HG02973 (cell line): ENCODE measurements at regions not wholly inside any gene's neighbourhood (a gene's known extent, or its start where the extent isn't known, plus 50 kb on each side); places are given as distances from the start of the nearest gene placed in this dataset.
"Not testable (repeated sequence)": the region's sequence is repeated elsewhere in the genome, so short reads cannot be mapped to it uniquely, and the experiment has no call there.

Experiments used
- ATAC-seq: cut with Tn5 transposase; IDR thresholded peaks from one replicate; pipeline ENCODE4 v1.9.1; 2021; ENCODE audit warnings: moderate library complexity; ENCODE audit not compliant: unreplicated experiment

DNA sequence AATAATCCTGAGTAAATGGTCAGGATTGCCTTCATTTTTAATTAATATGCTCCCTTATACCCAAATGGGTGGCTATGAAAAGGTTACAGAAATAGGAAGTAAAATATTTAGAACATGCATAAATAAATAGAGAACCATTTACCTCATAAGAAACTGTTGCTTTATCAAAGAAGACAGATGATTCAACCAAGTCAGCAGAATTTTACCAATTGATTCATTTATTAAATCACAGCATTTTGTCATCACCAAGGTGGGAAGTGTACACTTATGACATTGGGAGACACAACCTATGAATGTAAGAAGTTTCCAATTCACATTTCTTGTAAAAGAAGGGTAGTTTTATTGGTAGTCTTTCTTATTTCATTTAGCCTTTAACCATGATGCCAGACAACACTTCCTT is 870.3 kb upstream of the CHORDC1 start:
- ATAC-seq, result no peak

DNA sequence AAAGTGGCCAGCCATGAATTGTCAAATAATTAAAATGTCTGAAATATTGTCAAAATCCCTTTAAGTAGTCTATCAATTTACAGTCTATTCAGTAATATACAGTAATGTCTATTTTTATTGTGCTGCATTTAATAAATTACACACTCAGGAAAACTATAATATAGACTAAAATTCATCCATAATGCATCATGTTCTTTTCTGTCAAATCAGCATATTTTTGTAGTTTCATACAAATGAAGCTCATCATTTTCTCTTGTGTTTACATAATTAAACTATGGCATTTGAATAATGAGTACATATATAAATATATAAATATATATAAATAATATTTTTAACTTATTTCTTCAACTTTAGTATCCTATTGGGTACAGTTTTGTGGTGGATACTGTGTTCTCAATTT is 868.7 kb upstream of the CHORDC1 start:
- ATAC-seq, result no peak

DNA sequence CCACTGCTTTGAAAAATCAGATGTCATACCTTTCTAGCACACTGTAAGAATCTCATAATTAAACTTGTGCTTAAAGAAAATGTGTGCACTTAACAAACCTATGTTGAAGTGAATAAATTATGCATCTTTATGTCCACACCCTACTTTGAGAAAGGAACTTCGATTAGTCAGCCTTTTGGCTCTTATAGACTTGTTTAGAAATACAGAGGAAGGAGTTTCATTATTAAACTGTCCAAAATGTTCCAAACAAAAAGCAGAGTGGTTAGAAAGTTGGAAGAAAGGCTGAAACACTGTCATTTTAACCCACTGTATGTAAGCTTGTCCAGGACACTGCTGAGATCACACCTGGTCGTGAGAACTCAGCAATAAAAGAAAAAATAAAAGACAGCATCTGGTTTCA is 863.2 kb upstream of the CHORDC1 start:
- no peak for ATAC-seq

DNA sequence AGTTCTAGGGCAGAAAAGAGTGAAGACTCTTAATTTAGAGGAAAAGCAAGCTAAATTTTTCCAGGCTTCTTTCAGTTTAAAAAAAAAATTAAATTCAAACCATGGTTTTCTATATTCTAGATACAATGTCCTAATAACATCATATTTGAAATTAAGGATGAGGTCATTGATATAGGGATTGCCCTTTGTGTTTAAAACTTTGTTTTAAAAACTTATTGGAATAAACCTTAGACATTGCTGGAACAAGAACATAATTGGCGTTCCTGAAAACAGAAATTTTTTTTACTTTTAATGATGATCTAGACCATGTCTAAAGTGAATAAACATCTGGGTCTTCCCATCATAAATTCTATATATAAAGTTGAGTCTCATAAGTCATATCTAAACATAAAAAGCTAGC is 859.4 kb upstream of the CHORDC1 start:
- ATAC-seq, result no peak

GRCh38 chr11:91081440-91082043 is 858.7 kb upstream of the CHORDC1 start:
- ATAC-seq, result no peak

GRCh38 chr11:91078221-91078620 is 855.4 kb upstream of the CHORDC1 start:
- no peak for ATAC-seq

DNA sequence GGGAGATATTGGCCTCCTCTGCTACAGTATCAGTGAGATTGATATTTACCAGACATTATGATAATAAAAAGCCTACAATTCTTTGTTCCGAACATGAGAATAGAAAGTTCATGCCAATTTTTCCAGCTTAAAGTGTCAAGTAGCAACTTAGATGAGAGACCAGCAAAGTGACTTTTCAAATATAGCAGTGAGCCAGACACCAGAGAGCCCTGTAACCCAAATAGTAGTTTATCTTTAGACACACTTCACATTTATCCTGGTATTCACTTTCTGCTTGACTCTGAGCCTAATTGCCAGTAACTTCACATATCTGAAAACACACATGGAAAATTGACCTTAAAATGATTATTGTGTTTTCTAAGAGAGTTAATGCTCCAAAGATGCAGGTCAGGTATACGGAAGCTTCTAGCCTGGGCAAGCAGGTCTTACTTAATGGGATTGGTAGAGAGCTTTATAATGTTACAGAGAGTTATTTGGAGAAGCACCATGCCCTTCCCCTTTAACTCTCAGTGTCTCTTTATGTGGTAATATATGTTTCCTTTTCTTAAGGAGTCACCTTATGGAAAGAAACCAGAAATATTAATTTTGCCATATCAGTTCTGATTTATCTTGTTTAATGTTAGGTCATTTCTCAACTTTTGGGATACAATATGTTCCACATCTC is 852.3 kb upstream of the CHORDC1 start:
- ATAC-seq, result no peak

- no peak for ATAC-seq
Measured at GRCh38 chr11:91067666-91068065, 844.8 kb upstream of the CHORDC1 start.

DNA sequence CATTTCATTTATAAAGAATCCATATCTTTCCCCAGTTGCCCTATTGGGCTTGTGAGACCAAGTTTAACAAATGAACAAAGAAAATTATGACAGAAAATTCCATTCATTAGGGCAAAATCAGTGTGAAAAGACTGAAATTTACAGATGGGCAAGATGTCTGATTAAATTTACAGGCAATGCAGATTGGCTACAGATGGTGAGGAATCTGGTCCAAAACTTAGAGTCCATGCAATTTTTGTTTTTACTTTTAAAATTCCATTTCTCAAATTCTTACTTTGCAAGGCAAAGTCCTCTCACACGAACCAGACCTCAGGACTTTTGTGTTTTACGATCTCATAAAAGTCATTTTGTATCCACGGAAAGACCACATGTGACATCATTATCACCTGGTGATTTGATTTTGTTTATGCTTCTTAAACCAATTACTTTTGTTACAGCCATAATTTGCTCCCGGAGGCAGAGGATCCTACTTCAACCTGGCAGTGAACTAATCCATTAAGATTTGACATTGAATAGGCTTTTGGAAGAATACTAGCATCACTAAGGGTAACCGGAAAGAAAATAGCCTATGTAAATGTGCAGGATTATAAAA is 843.7 kb upstream of the CHORDC1 start:
- ATAC-seq, result no peak

DNA sequence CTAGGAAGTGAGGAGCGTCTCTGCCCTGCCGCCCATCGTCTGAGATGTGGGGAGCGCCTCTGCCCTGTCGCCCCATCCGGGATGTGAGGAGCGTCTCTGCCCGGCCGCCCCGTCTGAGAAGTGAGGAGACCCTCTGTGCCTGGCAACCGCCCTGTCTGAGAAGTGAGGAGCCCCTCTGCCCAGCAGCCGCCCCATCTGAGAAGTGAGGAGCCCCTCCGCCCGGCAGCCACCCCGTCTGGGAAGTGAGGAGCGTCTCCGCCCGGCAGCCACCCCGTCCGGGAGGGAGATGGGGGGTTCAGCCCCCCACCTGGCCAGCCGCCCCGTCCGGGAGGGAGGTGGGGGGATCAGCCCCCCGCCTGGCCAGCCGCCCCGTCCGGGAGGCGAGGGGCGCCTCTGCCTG is 840.5 kb upstream of the CHORDC1 start:
- not testable (repeated sequence) for ATAC-seq

GRCh38 chr11:91047882-91048281 is 825.0 kb upstream of the CHORDC1 start:
- no peak for ATAC-seq

DNA sequence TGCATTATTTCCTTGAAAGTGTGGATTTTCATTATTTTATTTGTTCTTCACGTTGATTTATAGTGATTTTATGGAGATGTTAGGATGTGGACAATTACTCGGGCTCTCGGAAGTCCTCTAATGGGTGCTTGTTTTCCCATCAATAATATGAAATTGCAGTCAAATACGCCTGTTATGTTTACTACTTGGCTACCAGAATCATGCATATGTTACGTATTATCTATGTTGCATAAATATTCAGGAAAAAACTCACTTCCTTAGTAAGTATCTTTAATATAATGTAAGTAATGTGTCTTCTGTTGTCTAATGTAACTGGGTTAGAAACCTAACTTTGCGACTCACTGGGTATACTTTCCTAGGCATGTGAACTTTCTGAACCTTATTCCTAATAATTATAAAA is 823.4 kb upstream of the CHORDC1 start:
- ATAC-seq, result no peak

GRCh38 chr11:91041626-91042025 is 818.8 kb upstream of the CHORDC1 start:
- ATAC-seq, result no peak

DNA sequence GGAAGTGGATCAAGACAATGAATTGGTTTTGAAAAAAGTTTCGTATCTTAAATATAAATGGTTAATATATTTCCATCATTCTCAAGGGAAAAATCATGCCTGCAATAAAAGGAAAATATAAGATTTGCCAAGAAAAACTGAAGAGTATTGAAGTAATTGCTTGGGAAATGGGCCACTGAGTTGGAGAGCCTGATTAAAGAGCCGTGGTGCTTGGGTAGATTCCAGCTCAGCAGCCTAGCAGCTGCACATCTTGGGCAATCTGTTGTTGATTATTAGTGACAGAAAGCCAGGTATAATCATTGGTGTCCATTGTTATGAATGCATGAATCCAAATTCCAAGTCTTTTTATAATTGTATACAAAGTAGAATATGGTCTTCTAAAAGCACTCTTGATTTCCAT is 800.9 kb upstream of the CHORDC1 start:
- no peak for ATAC-seq

- no peak for ATAC-seq
Measured at GRCh38 chr11:91011503-91011902, 788.7 kb upstream of the CHORDC1 start.

GRCh38 chr11:91005458-91005857 is 782.6 kb upstream of the CHORDC1 start:
- ATAC-seq, result no peak

GRCh38 chr11:90997241-90997640 is 774.4 kb upstream of the CHORDC1 start:
- no peak for ATAC-seq

GRCh38 chr11:90972159-90972558 is 749.3 kb upstream of the CHORDC1 start:
- not testable (repeated sequence) for ATAC-seq

DNA sequence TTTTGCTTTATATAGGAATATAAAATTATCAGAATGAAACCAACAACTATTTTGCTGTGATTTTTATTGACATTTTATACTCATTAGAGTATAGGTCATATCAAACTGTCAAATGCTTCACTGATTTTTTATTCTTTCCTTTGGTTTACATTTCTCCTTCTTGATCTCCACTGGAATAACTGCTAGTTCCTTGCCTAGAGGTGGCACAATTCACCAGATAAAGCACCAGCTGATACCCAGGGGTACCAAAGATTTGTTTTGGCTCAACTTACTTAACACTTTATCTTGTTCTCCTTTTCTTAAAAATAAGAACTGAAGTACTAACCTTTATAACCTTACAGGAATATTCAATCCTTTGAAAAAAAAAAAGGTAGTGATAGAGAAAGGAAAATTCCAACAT is 725.1 kb upstream of the CHORDC1 start:
- ATAC-seq, result no peak

DNA sequence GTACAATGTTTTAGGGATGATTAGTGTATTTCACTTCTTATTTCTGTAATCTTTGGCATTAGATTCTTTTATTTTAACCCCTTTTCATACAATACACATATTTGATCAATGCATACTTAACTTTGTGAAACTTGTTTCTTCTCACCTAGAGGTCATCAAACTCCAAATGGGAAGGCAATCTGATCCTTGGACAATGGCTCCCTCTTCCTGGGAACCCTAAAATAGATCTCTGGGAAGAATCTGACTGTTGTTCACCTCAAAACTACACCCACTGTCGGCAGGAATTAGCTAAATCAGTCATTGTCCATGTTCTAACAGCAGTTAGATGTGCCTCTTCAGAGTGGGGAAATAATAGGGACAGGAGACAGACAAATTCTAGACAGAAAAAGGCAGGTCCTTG is 707.4 kb upstream of the CHORDC1 start:
- ATAC-seq, result no peak

DNA sequence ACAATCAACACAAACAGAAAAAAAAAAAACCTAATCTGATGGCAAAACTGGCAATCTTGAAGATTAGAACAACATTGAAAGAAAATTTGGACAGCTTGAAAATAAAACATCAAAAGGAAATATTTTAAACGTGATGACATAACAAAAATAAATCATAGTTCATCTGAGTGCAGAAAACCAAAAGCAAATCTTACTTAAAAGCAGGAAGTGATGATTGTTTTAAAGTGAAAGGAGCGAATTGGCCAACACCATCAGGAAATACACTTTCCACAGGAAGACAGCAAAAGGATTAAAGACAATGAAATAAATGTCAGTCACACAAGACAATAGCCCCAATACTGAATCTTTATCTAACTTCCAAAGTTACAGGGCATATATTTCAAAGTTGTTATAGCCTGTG is 696.5 kb upstream of the CHORDC1 start:
- no peak for ATAC-seq

GRCh38 chr11:90916706-90917105 is 693.9 kb upstream of the CHORDC1 start:
- ATAC-seq, result no peak
